ENCODE measurements at regions not wholly inside any gene's neighbourhood (a gene's known extent, or its start where the extent isn't known, plus 50 kb on each side); places are given as distances from the start of the nearest gene placed in this dataset.

- TF ChIP-seq POLR2A (IDR thresholded peaks at IDR 0.05; ENCODE audit: low read length) (no peak), GATA1 (IDR thresholded peaks at IDR 0.05; ENCODE audit: low read depth, low read length) (no peak)
Observed at GRCh38 chr20:23190557-23190956, 104.4 kb upstream of the CD93 start.
